Spleen (tissue), 7 donors: ENCODE measurements at regions not wholly inside any gene's neighbourhood (a gene's known extent, or its start where the extent isn't known, plus 50 kb on each side); places are given as distances from the start of the nearest gene placed in this dataset.

Source experiments
- POLR2A ChIP-seq, 3 donors: fragments of 450-650 bp; IDR thresholded peaks; one replicate each; pipeline ENCODE4 v1.5.1; 2017; ENCODE audit warnings: antibody characterized with exemption in 3 of 3, mild to moderate bottlenecking in 1 of 3
- TF ChIP-seq, protein P1 (sequence below), 11 experiments: fragments of 200-600 bp in 7 of 11; fragments of 450-650 bp in 4 of 11; sonication (generic) in 4 of 11; IDR thresholded peaks in 8 of 11; conservative IDR thresholded peaks in 3 of 11; 1 replicate in 7 of 11; 2 replicates in 4 of 11; pipeline versions ENCODE4 v1.4.0 to v1.8.0; 2016 to 2021; ENCODE audit warnings: antibody characterized with exemption in 11 of 11, inconsistent platforms in 4 of 11, mild to moderate bottlenecking in 1 of 11
- donor health status: DM: no; HTN: no; CAD: no; lungs with moderate emphysema.
- donor health status: DM: no; HTN: no; CAD: no.
- donor health status: DM: no; HTN: no; CAD: no.

DNA sequence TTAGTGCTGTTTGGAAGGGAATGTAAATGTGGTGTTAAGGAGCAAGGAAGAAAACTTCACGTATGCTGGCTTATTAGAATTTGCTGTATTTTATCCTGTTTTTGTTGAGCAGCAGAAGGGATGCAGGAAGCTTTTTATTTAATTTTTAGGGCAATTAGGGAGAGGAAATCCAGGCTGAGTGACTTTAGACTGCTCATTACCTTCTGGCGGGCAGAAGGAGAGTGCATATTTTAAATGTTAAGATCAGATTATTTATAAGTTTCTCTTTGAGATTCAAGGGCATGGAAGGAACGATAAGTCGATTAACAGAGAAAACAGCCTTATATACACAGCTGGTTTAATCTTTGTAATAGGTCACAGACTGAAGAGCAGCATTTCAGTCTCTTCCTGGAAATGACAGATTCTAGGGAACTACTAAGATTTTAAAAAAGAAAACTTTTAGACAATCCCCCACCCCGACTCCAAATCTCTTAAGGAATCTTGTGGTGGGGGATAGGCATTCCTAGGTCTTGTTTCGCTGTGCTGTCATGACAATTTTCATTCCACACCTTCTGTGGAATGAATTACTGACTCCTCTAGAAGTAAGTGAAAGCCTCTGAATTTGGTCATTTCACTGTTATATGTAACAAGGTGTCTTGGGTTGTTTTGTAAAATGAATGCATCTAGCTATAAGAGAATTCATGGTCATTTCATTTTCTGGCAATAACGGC is 402.5 kb downstream of the RAPGEF2 start:
- TF ChIP-seq, protein P1, sequence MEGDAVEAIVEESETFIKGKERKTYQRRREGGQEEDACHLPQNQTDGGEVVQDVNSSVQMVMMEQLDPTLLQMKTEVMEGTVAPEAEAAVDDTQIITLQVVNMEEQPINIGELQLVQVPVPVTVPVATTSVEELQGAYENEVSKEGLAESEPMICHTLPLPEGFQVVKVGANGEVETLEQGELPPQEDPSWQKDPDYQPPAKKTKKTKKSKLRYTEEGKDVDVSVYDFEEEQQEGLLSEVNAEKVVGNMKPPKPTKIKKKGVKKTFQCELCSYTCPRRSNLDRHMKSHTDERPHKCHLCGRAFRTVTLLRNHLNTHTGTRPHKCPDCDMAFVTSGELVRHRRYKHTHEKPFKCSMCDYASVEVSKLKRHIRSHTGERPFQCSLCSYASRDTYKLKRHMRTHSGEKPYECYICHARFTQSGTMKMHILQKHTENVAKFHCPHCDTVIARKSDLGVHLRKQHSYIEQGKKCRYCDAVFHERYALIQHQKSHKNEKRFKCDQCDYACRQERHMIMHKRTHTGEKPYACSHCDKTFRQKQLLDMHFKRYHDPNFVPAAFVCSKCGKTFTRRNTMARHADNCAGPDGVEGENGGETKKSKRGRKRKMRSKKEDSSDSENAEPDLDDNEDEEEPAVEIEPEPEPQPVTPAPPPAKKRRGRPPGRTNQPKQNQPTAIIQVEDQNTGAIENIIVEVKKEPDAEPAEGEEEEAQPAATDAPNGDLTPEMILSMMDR (IDR thresholded peaks at IDR 0.05 in 8 of 11, conservative IDR thresholded peaks at IDR 0.05 in 3 of 11), result no peak
- no peak for TF ChIP-seq POLR2A (IDR thresholded peaks at IDR 0.05)
